ENCODE measurements at regions not wholly inside any gene's neighbourhood (a gene's known extent, or its start where the extent isn't known, plus 50 kb on each side); places are given as distances from the start of the nearest gene placed in this dataset.

DNA sequence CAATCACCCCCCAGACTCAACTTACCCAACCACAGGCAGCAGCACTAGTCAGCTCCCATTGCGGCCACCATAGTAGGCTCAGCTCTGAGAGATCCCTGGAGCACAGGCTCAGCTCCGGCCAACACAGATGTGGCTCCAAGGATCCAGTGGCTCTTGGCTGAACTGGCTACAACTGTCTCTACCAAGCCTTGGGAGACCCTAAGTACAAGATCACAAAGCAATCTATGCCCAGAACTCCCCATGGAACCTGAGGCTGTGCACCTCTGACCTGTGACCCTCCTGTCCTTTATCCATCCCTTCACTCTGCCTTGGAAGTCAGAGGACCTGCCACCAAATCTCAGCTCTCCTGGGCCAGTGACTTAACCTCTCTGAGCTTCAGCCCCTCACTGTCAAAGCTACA is 61.8 kb upstream of the GJB5 start:
- H3K4me3 ChIP-seq (ENCODE audit: control insufficient read depth in 2 of 3, extremely low read depth in 1 of 3, insufficient read depth in 2 of 3, low read depth in 1 of 3, low read length in 3 of 3), result no peak overlapping the region
- TF ChIP-seq CTCF (optimal IDR thresholded peaks at IDR 0.05 in 1 of 3, IDR thresholded peaks at IDR 0.05 in 1 of 3, conservative IDR thresholded peaks at IDR 0.05 in 1 of 3; ENCODE audit: extremely low read depth in 1 of 3, insufficient read depth in 2 of 3, low read length in 3 of 3) (no peak), EZH2 (IDR thresholded peaks at IDR 0.05; ENCODE audit: low read length) (no peak)
- FAIRE-seq, result no peak
- dilution Hi-C loops (cut with MboI; ENCODE audit: extremely low pct_ligation_motif_present, low sequenced_read_pairs), result no loop called here
- no peaks in the 10 kb centered on the region for H3K9me3 ChIP-seq (ENCODE audit: control insufficient read depth, low read depth, low read length)
- peaks cover 16% of the 10 kb centered on the region for H3K27me3 ChIP-seq (ENCODE audit: control insufficient read depth, extremely low read depth, insufficient read depth, low read length)
- H3K27ac ChIP-seq (ENCODE audit: control insufficient read depth, insufficient read depth, low read length), result no peak overlapping the region
- H3K9ac ChIP-seq (ENCODE audit: control insufficient read depth, extremely low read depth, insufficient read depth, low read length), result no peak overlapping the region
- H3K9me1 ChIP-seq (ENCODE audit: control insufficient read depth, extremely low read depth, insufficient read depth, low read length), result no peaks in the 10 kb centered on the region
- H4K20me1 ChIP-seq (ENCODE audit: control insufficient read depth, extremely low read depth, insufficient read depth, low read length), result no peaks in the 10 kb centered on the region
- H3K79me2 ChIP-seq (ENCODE audit: control insufficient read depth, insufficient read depth, low read length), result no peaks in the 10 kb centered on the region
- H3K4me1 ChIP-seq (ENCODE audit: control insufficient read depth, extremely low read depth, insufficient read depth, low read length), result peaks cover 6% of the 10 kb centered on the region
- H3K4me2 ChIP-seq (ENCODE audit: control insufficient read depth, extremely low read depth, insufficient read depth, low read depth, low read length), result no peak overlapping the region
- no peak overlapping the region for H2AFZ ChIP-seq (ENCODE audit: control insufficient read depth, low read length)
- no peaks in the 10 kb centered on the region for H3K36me3 ChIP-seq (ENCODE audit: control insufficient read depth in 2 of 2, extremely low read depth in 1 of 2, insufficient read depth in 2 of 2, low read length in 2 of 2)
- DNase-seq (ENCODE audit: low read depth, low spot score), result no peak

DNA sequence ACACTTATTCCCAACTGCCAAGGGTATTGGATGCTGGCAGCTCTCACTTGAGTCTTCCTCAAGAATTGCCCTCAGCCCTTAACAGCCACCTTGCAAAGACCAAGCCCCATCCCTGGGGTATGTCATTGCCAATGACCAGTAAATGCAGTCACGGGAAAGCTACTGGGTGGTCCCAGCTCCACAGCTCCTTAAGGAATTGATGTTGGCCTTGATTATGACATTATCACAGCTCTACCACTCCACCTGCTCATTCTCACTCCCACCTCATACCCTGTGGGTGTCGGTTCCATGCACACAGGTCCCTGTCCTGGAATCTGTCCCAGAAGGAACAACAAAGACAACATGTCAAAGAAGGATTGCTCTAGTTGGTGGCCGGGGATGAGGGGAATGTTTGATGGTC is 60.5 kb upstream of the GJB5 start:
- H3K27me3 ChIP-seq (ENCODE audit: control insufficient read depth, extremely low read depth, insufficient read depth, low read length), result peaks cover 5% of the 10 kb centered on the region
- no peak for FAIRE-seq
- H3K36me3 ChIP-seq (ENCODE audit: control insufficient read depth in 2 of 2, extremely low read depth in 1 of 2, insufficient read depth in 2 of 2, low read length in 2 of 2), result no peaks in the 10 kb centered on the region
- no peaks in the 10 kb centered on the region for H3K9me3 ChIP-seq (ENCODE audit: control insufficient read depth, low read depth, low read length)
- H3K4me3 ChIP-seq (ENCODE audit: control insufficient read depth in 2 of 3, extremely low read depth in 1 of 3, insufficient read depth in 2 of 3, low read depth in 1 of 3, low read length in 3 of 3), result no peak overlapping the region
- DNase-seq (ENCODE audit: low read depth, low spot score), result no peak
- H3K4me1 ChIP-seq (ENCODE audit: control insufficient read depth, extremely low read depth, insufficient read depth, low read length), result peaks cover 6% of the 10 kb centered on the region
- no peak overlapping the region for H3K27ac ChIP-seq (ENCODE audit: control insufficient read depth, insufficient read depth, low read length)
- dilution Hi-C loops (cut with MboI; ENCODE audit: extremely low pct_ligation_motif_present, low sequenced_read_pairs), result no loop called here
- no peak overlapping the region for H3K9ac ChIP-seq (ENCODE audit: control insufficient read depth, extremely low read depth, insufficient read depth, low read length)
- no peak overlapping the region for H3K4me2 ChIP-seq (ENCODE audit: control insufficient read depth, extremely low read depth, insufficient read depth, low read depth, low read length)
- no peaks in the 10 kb centered on the region for H4K20me1 ChIP-seq (ENCODE audit: control insufficient read depth, extremely low read depth, insufficient read depth, low read length)
- no peak for TF ChIP-seq CTCF (optimal IDR thresholded peaks at IDR 0.05 in 1 of 3, IDR thresholded peaks at IDR 0.05 in 1 of 3, conservative IDR thresholded peaks at IDR 0.05 in 1 of 3; ENCODE audit: extremely low read depth in 1 of 3, insufficient read depth in 2 of 3, low read length in 3 of 3)
- no peaks in the 10 kb centered on the region for H3K79me2 ChIP-seq (ENCODE audit: control insufficient read depth, insufficient read depth, low read length)
- H3K9me1 ChIP-seq (ENCODE audit: control insufficient read depth, extremely low read depth, insufficient read depth, low read length), result no peaks in the 10 kb centered on the region
- no peak overlapping the region for H2AFZ ChIP-seq (ENCODE audit: control insufficient read depth, low read length)
